Transverse colon (tissue), 4 donors: ENCODE measurements at regions not wholly inside any gene's neighbourhood (a gene's known extent, or its start where the extent isn't known, plus 50 kb on each side); places are given as distances from the start of the nearest gene placed in this dataset.

Source experiments
- DNase-seq: peaks from one replicate; pipeline ENCODE4 v3.0.0-alpha.2; 2019
- H3K27ac ChIP-seq, 4 donors: fragments of 200-600 bp; sonication (generic); 2 replicates each; pipeline ENCODE4 v1.5.1; 2016 to 2018; ENCODE audit warnings: inconsistent platforms in 4 of 4
- H3K27me3 ChIP-seq: fragments of 200-600 bp; sonication (generic); 2 replicates; pipeline ENCODE4 v1.5.1; 2017; ENCODE audit warnings: inconsistent platforms
- H3K36me3 ChIP-seq, 4 donors: fragments of 200-600 bp; sonication (generic); 2 replicates each; pipeline ENCODE4 v1.5.1; 2017 to 2019; ENCODE audit warnings: inconsistent platforms in 4 of 4
- H3K4me1 ChIP-seq, 4 donors: fragments of 200-600 bp; sonication (generic); 2 replicates each; pipeline ENCODE4 v1.5.1; 2017 to 2020; ENCODE audit warnings: inconsistent platforms in 4 of 4
- H3K4me3 ChIP-seq, 4 donors: fragments of 200-600 bp; sonication (generic); 1 replicate in 1 of 4; 2 replicates in 3 of 4; pipeline versions ENCODE4 v1.5.1 to v1.6.1; 2017 to 2019; ENCODE audit warnings: inconsistent platforms in 4 of 4
- H3K9me3 ChIP-seq, 2 donors: fragments of 200-600 bp; sonication (generic); 2 replicates each; pipeline ENCODE4 v1.5.1; 2017 to 2019; ENCODE audit warnings: inconsistent platforms in 2 of 2
- CTCF ChIP-seq, 5 experiments: fragments of 200-600 bp in 3 of 5; fragments of 450-650 bp in 2 of 5; sonication (generic) in 3 of 5; IDR thresholded peaks; 1 replicate in 2 of 5; 2 replicates in 3 of 5; pipeline ENCODE4 v1.5.1; 2016 to 2017; ENCODE audit warnings: antibody characterized with exemption in 5 of 5, inconsistent platforms in 3 of 5, mild to moderate bottlenecking in 2 of 5, moderate library complexity in 1 of 5
- EP300 ChIP-seq: sonication (generic); formaldehyde crosslinking; IDR thresholded peaks from one replicate; pipeline ENCODE4 v1.6.1; 2017; ENCODE audit warnings: antibody characterized with exemption, low read depth
- POLR2A ChIP-seq: fragments of 450-650 bp; IDR thresholded peaks from one replicate; pipeline ENCODE4 v1.6.1; 2016; ENCODE audit warnings: antibody characterized with exemption, mild to moderate bottlenecking, moderate library complexity
- POLR2AphosphoS5 ChIP-seq, 3 donors: sonication (generic); formaldehyde crosslinking; IDR thresholded peaks; one replicate each; pipeline ENCODE4 v1.6.1; 2016; ENCODE audit warnings: antibody characterized with exemption in 3 of 3
- WGBS, 2 donors: methylation state at CpG; one replicate each; pipeline ENCODE4 v1.1.5; 2018; ENCODE audit warnings: low coverage in 1 of 2; 5-methylcytosine and 5-hydroxymethylcytosine counted together
- in situ Hi-C, 4 donors: fragments of 200-750 bp; cut with MboI; loops; one replicate each; pipeline versions ENCODE4 v1.15.0 to v1.15.1; 2017; ENCODE audit warnings: low sequenced_read_pairs in 3 of 4, low pct_ligation_motif_present in 1 of 4, low pct_unique_long_range_greater_than_20kb in 1 of 4
- intact Hi-C: fragments of 100-400 bp; cut with DNase I; formaldehyde crosslinking; loops from one replicate; pipeline ENCODE4 v1.15.1; 2023; ENCODE audit warnings: low total_unique reads

GRCh38 chr6:153437193-153437592 is 306.1 kb upstream of the RGS17 start:
- no peaks in the 10 kb centered on the region for H3K9me3 ChIP-seq
- TF ChIP-seq EP300 (no peak), POLR2AphosphoS5 (IDR thresholded peaks at IDR 0.05) (no peak), POLR2A (no peak)
- in situ Hi-C loops = no loop called here

DNA sequence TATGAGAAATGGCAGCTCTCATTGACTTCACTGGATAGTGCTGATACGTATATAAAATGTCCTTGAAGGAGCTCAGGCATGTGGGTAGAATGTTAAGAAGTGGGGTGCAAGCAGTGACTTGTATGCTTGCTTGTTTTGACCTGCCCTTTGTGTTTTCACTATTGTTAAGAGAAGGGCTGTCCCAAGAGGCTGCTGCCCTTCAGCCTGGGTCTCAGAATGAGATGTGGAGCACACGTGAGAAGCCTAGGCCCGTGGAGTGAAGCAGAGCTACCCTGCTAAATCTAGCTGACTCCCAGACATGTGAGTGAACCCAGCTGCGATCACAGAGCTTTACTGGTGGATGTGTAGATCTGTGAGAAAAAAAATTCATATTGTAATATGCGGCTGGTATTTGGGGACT is 305.3 kb upstream of the RGS17 start:
- no peak for TF ChIP-seq POLR2A
- H3K36me3 ChIP-seq = no peaks in the 10 kb centered on the region
- no peaks in the 10 kb centered on the region for H3K9me3 ChIP-seq
- no peak overlapping the region for H3K4me3 ChIP-seq
- in situ Hi-C loops (no loop called here), intact Hi-C loops (no loop called here)
- H3K27ac ChIP-seq = no peak overlapping the region
- no peaks in the 10 kb centered on the region for H3K27me3 ChIP-seq
- H3K4me1 ChIP-seq = no peaks in the 10 kb centered on the region
- WGBS, 2 donors = 58 to 60% methylated on average over 5 of the region's 5 CpGs
- DNase-seq = no peak

More at GRCh38 chr6:153437193-153437592, 306.1 kb upstream of the RGS17 start:
- no peak overlapping the region for H3K27ac ChIP-seq
- intact Hi-C loops = no loop called here
- WGBS, 2 donors = 14 to 18% methylated on average over 3 of the region's 3 CpGs
- no peak for DNase-seq
- no peaks in the 10 kb centered on the region for H3K4me1 ChIP-seq
- H3K27me3 ChIP-seq = no peaks in the 10 kb centered on the region
- H3K4me3 ChIP-seq = no peak overlapping the region
- no peaks in the 10 kb centered on the region for H3K36me3 ChIP-seq

DNA sequence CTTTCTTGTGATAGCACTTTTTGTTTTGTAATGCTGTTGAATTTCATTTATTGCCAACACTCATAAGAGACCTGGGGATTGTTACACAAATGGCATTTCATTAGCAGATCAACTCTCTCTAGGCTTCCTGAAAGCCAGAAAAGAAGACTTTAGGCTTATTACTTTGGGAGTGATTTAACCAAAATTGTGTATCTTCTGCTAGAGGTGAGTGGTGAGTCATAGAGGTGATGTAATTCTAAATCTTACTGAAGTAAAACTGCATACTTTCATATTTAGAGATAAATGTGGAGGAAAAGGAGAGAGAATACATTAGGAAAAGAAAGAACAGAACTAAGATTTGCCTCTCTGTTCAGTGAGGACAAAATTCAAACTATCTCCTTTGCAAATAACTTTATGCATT is 304.7 kb upstream of the RGS17 start:
- Histone ChIP-seq H3K4me3 (no peak overlapping the region), H3K27ac (no peak overlapping the region), H3K9me3 (no peaks in the 10 kb centered on the region), H3K4me1 (no peaks in the 10 kb centered on the region), H3K27me3 (no peaks in the 10 kb centered on the region), H3K36me3 (no peaks in the 10 kb centered on the region)
- DNase-seq = no peak
- no peak for TF ChIP-seq POLR2AphosphoS5 (IDR thresholded peaks at IDR 0.05)
- TF ChIP-seq POLR2A = no peak
- TF ChIP-seq EP300 = no peak
- TF ChIP-seq CTCF (IDR thresholded peaks at IDR 0.05) = no peak
- in situ Hi-C loops (no loop called here), intact Hi-C loops (no loop called here)

DNA sequence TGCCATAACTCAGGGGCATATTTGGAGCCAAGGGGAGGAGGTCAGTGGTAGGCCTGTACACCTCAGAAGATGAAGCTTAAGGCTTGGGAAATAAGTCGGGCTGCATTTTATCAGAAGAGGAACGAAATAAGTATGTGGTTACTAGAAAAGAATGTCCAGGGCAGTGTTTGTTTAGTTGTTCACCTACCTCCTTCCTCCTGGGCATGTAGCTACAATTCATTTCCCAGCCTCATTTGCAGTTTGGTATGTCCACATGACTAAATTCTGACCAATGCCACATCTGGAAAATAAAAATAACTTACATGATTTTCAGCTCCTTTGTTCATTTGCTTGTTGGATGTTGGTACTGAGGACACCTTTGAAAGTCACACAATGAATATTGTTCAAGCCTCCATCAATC is 294.5 kb upstream of the RGS17 start:
- WGBS, 2 donors = 52 to 56% methylated on average over 2 of the region's 2 CpGs
- Histone ChIP-seq H3K27ac (no peak overlapping the region), H3K27me3 (no peaks in the 10 kb centered on the region), H3K36me3 (no peaks in the 10 kb centered on the region), H3K4me1 (no peaks in the 10 kb centered on the region), H3K9me3 (no peaks in the 10 kb centered on the region), H3K4me3 (no peak overlapping the region)
- intact Hi-C loops (no loop called here), in situ Hi-C loops (no loop called here)
- TF ChIP-seq EP300 (no peak), CTCF (IDR thresholded peaks at IDR 0.05) (no peak), POLR2A (no peak), POLR2AphosphoS5 (IDR thresholded peaks at IDR 0.05) (no peak)
- no peak for DNase-seq

DNA sequence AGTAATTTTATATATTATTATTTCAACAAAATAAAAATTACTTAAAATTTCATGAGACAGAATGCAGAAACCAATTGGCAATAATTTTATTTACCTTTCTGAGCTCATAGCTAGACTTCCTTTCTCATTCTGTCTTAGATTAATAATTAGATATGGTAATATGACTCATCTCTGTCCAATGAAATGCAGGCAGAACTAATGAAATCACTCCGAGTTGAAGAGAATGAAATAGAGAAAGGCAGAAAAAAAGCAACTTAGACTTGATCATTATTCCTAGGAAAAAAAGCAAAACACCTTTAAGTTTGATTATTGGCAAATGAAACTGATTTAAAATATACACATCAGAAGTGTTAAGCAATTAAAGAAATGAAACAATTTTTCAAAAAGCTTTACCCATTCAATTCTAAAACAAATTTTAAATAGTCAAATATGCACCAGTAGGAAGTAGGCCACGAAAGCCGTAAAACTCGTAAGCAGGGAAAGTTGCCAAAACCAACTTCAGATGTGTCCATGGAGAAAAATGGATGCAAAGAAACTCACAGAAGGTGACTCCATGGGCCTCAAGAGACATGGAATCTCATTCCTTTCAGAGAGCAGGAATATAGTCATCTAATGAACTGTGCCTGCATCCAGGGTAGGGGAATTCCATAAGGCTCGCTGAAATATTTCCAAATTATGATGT is 293.8 kb upstream of the RGS17 start:
- in situ Hi-C loops (no loop called here), intact Hi-C loops (no loop called here)
- Histone ChIP-seq H3K4me1 (no peaks in the 10 kb centered on the region), H3K4me3 (no peak overlapping the region), H3K36me3 (no peaks in the 10 kb centered on the region), H3K9me3 (no peaks in the 10 kb centered on the region), H3K27ac (no peak overlapping the region), H3K27me3 (no peaks in the 10 kb centered on the region)
- WGBS, 2 donors = 48 to 51% methylated on average over 5 of the region's 5 CpGs
- DNase-seq = no peak
- no peak for TF ChIP-seq POLR2AphosphoS5 (IDR thresholded peaks at IDR 0.05)
- no peak for TF ChIP-seq EP300
- no peak for TF ChIP-seq POLR2A
- TF ChIP-seq CTCF (IDR thresholded peaks at IDR 0.05) = no peak
